Osteoblast (primary cell): ENCODE measurements at regions not wholly inside any gene's neighbourhood (a gene's known extent, or its start where the extent isn't known, plus 50 kb on each side); places are given as distances from the start of the nearest gene placed in this dataset.

Experiments used
- DNase-seq: peaks from one replicate; pipeline ENCODE4 v3.0.0; 2011; ENCODE audit warnings: low spot score, mixed read lengths; ENCODE audit not compliant: insufficient read length; ENCODE audit errors: missing footprints
- H2AFZ ChIP-seq: 2 replicates; pipeline ENCODE4 v1.6.0; 2011; ENCODE audit warnings: mild to moderate bottlenecking, low read length
- H3K27ac ChIP-seq: 2 replicates; pipeline ENCODE4 v1.5.1; 2011; ENCODE audit warnings: mild to moderate bottlenecking, low read depth, low read length, moderate library complexity
- H3K27me3 ChIP-seq: 2 replicates; pipeline ENCODE4 v1.6.0; 2012; ENCODE audit warnings: mild to moderate bottlenecking, control low read depth, inconsistent platforms, low read length, moderate library complexity; ENCODE audit not compliant: insufficient read depth
- H3K36me3 ChIP-seq: 2 replicates; pipeline ENCODE4 v1.5.1; 2011; ENCODE audit warnings: mild to moderate bottlenecking, low read length, control low read depth, moderate library complexity; ENCODE audit not compliant: insufficient read depth
- H3K4me1 ChIP-seq: 2 replicates; pipeline ENCODE4 v1.5.1; 2011; ENCODE audit warnings: mild to moderate bottlenecking, low read length, control low read depth, moderate library complexity; ENCODE audit not compliant: insufficient read depth
- H3K4me2 ChIP-seq: 2 replicates; pipeline ENCODE4 v1.6.0; 2011; ENCODE audit warnings: mild to moderate bottlenecking, low read length; ENCODE audit not compliant: insufficient read depth
- H3K4me3 ChIP-seq: fragments of 200-600 bp; sonication (generic); 3 replicates; pipeline ENCODE4 v1.5.1; 2012; ENCODE audit warnings: mild to moderate bottlenecking, low read length, inconsistent platforms; ENCODE audit not compliant: insufficient read depth
- H3K79me2 ChIP-seq: 2 replicates; pipeline ENCODE4 v1.6.0; 2012; ENCODE audit warnings: mild to moderate bottlenecking, low read length, control low read depth, inconsistent platforms; ENCODE audit not compliant: insufficient read depth
- H3K9me3 ChIP-seq: 2 replicates; pipeline ENCODE4 v1.5.1; 2011; ENCODE audit warnings: low read depth, low read length, control low read depth
- H4K20me1 ChIP-seq: 2 replicates; pipeline ENCODE4 v1.6.0; 2012; ENCODE audit warnings: mild to moderate bottlenecking, low read length, control low read depth; ENCODE audit not compliant: insufficient read depth
- TF ChIP-seq, protein P1 (sequence below): IDR thresholded peaks from 2 replicates; pipeline ENCODE4 v1.5.1; 2011; ENCODE audit warnings: mild to moderate bottlenecking, low read depth, low read length, moderate library complexity; ENCODE audit errors: extremely low read depth

DNA sequence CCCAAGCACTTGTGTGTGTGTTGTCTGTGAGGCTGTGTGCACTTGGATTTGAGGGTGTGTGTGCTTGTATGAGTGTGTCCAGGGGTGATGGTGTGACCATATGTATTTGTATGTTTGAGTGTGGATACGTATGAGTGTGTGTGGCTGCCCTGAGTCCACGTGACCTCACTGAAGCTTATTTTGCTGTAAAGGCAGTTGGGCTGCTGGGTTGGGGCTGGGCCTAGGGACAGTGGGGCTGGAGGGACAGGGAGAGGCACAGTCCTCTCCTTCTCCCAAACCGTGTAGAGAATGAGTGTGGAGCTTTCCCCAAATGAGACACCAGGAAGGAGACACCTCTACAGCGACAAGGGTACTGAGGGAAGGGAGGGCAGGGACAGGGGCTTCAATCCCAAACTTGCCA is 163.4 kb upstream of the TLE3 start:
- Histone ChIP-seq H3K27me3 (peaks cover 7% of the 10 kb centered on the region), H3K27ac (no peak overlapping the region), H3K9me3 (no peaks in the 10 kb centered on the region), H3K4me2 (no peak overlapping the region), H3K36me3 (no peaks in the 10 kb centered on the region), H3K79me2 (no peaks in the 10 kb centered on the region), H3K4me1 (peaks cover 21% of the 10 kb centered on the region), H2AFZ (no peak overlapping the region), H3K4me3 (no peak overlapping the region), H4K20me1 (no peaks in the 10 kb centered on the region)
- TF ChIP-seq, protein P1, sequence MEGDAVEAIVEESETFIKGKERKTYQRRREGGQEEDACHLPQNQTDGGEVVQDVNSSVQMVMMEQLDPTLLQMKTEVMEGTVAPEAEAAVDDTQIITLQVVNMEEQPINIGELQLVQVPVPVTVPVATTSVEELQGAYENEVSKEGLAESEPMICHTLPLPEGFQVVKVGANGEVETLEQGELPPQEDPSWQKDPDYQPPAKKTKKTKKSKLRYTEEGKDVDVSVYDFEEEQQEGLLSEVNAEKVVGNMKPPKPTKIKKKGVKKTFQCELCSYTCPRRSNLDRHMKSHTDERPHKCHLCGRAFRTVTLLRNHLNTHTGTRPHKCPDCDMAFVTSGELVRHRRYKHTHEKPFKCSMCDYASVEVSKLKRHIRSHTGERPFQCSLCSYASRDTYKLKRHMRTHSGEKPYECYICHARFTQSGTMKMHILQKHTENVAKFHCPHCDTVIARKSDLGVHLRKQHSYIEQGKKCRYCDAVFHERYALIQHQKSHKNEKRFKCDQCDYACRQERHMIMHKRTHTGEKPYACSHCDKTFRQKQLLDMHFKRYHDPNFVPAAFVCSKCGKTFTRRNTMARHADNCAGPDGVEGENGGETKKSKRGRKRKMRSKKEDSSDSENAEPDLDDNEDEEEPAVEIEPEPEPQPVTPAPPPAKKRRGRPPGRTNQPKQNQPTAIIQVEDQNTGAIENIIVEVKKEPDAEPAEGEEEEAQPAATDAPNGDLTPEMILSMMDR: no peak
- DNase-seq: peak; percentile 65

DNA sequence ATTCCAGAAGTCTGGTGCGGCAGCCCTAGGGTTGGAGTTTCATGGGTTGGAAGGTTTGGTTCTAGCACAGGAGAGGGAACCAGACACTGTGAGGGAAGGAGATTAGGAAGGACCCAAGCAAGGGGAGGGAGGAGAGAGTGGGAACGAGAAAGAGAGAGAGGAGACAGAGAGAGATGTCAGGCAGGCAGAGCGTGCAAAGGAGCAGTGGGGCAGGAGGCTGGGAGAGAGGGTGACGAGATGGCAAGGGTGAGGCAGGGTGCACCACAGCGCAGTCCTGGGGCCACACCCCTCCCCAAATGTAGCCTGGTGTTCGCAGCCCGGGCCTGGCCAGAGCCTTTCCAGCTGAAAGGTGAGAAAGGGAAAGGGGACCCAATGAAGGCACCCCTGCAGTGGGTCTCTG is 162.9 kb upstream of the TLE3 start:
- no peak overlapping the region for H3K27ac ChIP-seq

DNA sequence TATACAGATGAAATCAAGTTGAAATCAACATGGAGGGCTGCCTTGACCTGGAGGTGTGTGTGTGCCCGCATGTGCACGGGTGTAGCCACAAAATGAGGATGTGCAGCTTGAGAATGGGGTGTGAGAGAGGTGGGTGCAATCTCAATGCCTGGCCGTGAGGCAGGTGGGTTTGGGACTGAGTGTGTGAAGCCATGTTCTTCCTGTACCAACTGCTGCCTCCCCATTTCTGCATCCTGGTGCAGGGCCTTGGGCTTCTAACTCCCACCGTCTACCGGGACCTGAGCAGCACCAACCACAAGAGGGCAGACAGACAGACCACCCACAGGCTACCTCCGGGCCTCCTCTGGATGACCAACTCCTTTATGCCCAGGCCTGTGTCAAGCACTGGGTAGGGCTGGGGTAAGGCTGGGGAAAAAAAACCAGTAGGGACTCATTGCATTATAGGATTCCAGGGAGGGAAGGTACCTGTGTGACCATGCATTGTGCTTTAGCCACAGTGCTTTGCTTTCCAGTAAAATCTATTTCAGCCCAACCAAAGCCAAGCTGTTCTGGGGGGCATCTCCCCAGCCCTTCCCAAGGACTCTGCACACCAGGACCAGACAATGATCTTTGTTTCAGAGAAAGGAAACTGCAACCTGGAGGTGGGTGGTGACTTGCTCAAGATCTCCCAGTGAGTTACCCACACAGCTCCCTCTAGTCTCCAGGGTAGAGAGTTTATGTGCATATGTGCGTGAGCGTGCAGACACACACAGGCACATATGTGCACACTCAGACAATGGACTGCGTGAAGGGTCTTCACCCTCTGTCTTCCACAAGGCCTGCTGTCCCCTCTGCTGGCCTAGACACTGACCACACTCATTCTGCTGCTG is 162.2 kb upstream of the TLE3 start:
- H3K27ac ChIP-seq: no peak overlapping the region
- no peaks in the 10 kb centered on the region for H4K20me1 ChIP-seq
- peaks cover 7% of the 10 kb centered on the region for H3K27me3 ChIP-seq
- TF ChIP-seq, protein P1: peak; percentile 14
- no peaks in the 10 kb centered on the region for H3K36me3 ChIP-seq
- H3K79me2 ChIP-seq: no peaks in the 10 kb centered on the region
- no peak overlapping the region for H2AFZ ChIP-seq
- peak; percentile 72 for DNase-seq
- no peak overlapping the region for H3K4me2 ChIP-seq
- no peaks in the 10 kb centered on the region for H3K9me3 ChIP-seq
- H3K4me1 ChIP-seq: peaks cover 20% of the 10 kb centered on the region
- H3K4me3 ChIP-seq: no peak overlapping the region

More for the DNA sequence above, 162.9 kb upstream of the TLE3 start:
- Histone ChIP-seq H3K4me1 (peaks cover 20% of the 10 kb centered on the region), H3K79me2 (no peaks in the 10 kb centered on the region), H3K9me3 (no peaks in the 10 kb centered on the region), H3K27me3 (peaks cover 7% of the 10 kb centered on the region), H3K36me3 (no peaks in the 10 kb centered on the region), H4K20me1 (no peaks in the 10 kb centered on the region), H3K4me3 (no peak overlapping the region), H2AFZ (no peak overlapping the region), H3K4me2 (no peak overlapping the region)
- TF ChIP-seq, protein P1: no peak
- DNase-seq: peak; percentile 51

DNA sequence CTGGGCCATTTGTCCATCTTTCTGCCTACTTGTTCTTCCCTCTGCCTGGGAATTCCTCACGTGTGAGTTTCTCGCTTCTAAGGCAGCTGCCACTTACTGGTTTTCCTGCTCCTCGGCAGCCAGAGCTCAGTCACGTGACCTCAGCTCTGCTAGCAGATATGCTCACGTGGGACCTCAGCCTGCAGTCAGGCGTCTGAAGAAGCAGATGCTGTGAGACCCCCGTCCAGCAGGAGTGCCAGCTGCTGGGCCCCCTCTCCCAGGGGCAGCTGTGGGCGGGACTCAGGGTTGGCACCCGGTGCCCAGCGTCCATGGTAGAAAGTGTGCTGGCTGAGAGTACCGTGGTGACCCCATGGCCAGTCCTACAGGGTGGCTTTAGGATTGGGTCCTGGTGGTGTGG is 161.3 kb upstream of the TLE3 start:
- no peaks in the 10 kb centered on the region for H3K79me2 ChIP-seq
- H3K4me3 ChIP-seq: peak overlapping the region; percentile 40
- peaks cover 19% of the 10 kb centered on the region for H3K4me1 ChIP-seq
- peaks cover 7% of the 10 kb centered on the region for H3K27me3 ChIP-seq
- H4K20me1 ChIP-seq: no peaks in the 10 kb centered on the region
- H3K27ac ChIP-seq: peak overlapping the region; percentile 18
- H3K36me3 ChIP-seq: no peaks in the 10 kb centered on the region
- TF ChIP-seq, protein P1: no peak
- H3K9me3 ChIP-seq: no peaks in the 10 kb centered on the region
- DNase-seq: peak; percentile 98
- peak overlapping the region; percentile 75 for H2AFZ ChIP-seq
- H3K4me2 ChIP-seq: peak overlapping the region; percentile 48
